ENCODE measurements at regions not wholly inside any gene's neighbourhood (a gene's known extent, or its start where the extent isn't known, plus 50 kb on each side); places are given as distances from the start of the nearest gene placed in this dataset.

- TF ChIP-seq ZNF768 (tag by site-specific recombination; IDR thresholded peaks at IDR 0.05) (no peak), ZNF560 (tag by site-specific recombination; IDR thresholded peaks at IDR 0.05; ENCODE audit: borderline replicate concordance) (no peak), CTCF (tag by site-specific recombination; IDR thresholded peaks at IDR 0.05) (no peak), ZNF777 (tag by site-specific recombination; IDR thresholded peaks at IDR 0.05; ENCODE audit: borderline replicate concordance) (no peak), ZBTB44 (tag by site-specific recombination; IDR thresholded peaks at IDR 0.05) (no peak), ZNF341 (tag by site-specific recombination; IDR thresholded peaks at IDR 0.05; ENCODE audit: low read depth) (no peak), ZFP69B (tag by site-specific recombination; IDR thresholded peaks at IDR 0.05) (no peak), MYNN (tag by site-specific recombination; IDR thresholded peaks at IDR 0.05; ENCODE audit: borderline replicate concordance) (no peak)
Measured at GRCh38 chr2:198817536-198817935, 640.2 kb downstream of the SATB2 start.
